Esophagus (tissue), 2 donors: ENCODE measurements at regions not wholly inside any gene's neighbourhood (a gene's known extent, or its start where the extent isn't known, plus 50 kb on each side); places are given as distances from the start of the nearest gene placed in this dataset.

Source experiments
- H3K27ac ChIP-seq, 2 donors: one replicate each; pipeline ENCODE4 v1.5.1; 2013; ENCODE audit warnings: low read depth in 2 of 2, mild to moderate bottlenecking in 2 of 2, inconsistent platforms in 1 of 2, low read length in 1 of 2, moderate library complexity in 1 of 2
- H3K27me3 ChIP-seq, 2 donors: one replicate each; pipeline ENCODE4 v1.6.1; 2013; ENCODE audit warnings: low read length in 2 of 2, control low read depth in 1 of 2, mild to moderate bottlenecking in 1 of 2; ENCODE audit not compliant: insufficient read depth in 2 of 2, control insufficient read depth in 1 of 2
- H3K36me3 ChIP-seq, 2 donors: one replicate each; pipeline ENCODE4 v1.6.1; 2013; ENCODE audit warnings: low read length in 1 of 2; ENCODE audit not compliant: control insufficient read depth in 2 of 2, insufficient read depth in 2 of 2
- H3K4me1 ChIP-seq, 2 donors: one replicate each; pipeline ENCODE4 v1.6.1; 2013; ENCODE audit warnings: low read length in 1 of 2; ENCODE audit not compliant: control insufficient read depth in 2 of 2, insufficient read depth in 2 of 2
- H3K4me3 ChIP-seq, 2 donors: one replicate each; pipeline ENCODE4 v1.5.1; 2013; ENCODE audit warnings: low read length in 2 of 2, mild to moderate bottlenecking in 2 of 2, low read depth in 1 of 2, moderate library complexity in 1 of 2
- H3K9me3 ChIP-seq, 2 donors: one replicate each; pipeline ENCODE4 v1.6.1; 2013; ENCODE audit warnings: mild to moderate bottlenecking in 2 of 2, low read depth in 1 of 2, low read length in 1 of 2, moderate library complexity in 1 of 2; ENCODE audit not compliant: control insufficient read depth in 2 of 2, insufficient read depth in 1 of 2
- WGBS, 2 donors: extraction: QIAGEN DNeasy Blood & Tissue Kit; methylation state at CpG; one replicate each; pipeline ENCODE4 v1.1.7; 2013; 5-methylcytosine and 5-hydroxymethylcytosine counted together
- donor health status: healthy with polysubstance abuse.
- donor health status: Bipolar disorder and iron deficiency.

DNA sequence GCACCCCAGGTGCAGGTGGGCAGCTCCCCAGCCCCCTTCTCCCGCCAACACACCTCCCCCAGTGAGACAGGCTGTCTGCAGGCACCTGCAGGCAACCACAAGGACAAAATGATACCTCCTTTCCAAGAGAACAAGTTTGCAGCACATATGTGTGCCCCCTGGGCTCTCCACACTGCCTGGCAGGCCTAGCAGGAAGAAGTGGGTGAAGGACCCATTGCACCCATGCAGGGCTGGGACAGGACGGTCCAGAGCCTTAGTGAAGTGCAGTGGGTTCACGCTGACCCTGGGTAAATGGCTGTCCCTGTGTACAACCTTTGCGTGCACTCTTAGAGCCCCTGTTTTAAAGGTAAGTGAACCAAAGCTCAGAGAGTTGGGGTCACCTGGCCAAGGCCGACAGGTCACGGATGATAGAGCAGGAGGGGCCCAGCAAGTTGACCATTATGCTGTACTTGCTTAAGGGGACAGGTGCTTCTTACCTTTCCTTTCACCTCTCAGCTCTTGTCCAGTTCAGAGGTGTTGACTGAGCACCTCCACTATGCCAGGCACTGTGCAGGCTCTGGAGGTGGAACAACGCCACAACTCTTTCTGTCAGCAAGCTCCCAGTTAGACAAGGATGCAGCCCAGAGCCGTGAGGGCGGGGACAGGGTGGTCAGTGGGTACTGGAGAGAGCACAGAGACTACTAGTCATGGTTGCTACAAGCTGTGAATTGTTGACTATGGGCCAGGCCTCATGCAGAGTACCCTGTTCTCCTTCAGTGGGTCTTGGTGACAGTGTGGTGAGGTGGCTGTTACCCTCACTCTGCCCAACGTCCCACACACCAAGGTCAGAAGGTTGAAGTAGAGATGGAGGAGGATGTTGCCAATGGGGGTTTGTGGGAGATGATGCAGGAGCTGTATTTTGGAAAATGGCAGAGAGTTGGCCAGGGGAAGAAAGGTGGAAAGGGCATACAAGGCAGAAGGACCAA lies 125.9 kb downstream of the PAPOLA start:
- Histone ChIP-seq H3K9me3 (peaks cover 0 to 3% of the 10 kb centered on the region in 2 donors), H3K27me3 (no peaks in the 10 kb centered on the region)

DNA sequence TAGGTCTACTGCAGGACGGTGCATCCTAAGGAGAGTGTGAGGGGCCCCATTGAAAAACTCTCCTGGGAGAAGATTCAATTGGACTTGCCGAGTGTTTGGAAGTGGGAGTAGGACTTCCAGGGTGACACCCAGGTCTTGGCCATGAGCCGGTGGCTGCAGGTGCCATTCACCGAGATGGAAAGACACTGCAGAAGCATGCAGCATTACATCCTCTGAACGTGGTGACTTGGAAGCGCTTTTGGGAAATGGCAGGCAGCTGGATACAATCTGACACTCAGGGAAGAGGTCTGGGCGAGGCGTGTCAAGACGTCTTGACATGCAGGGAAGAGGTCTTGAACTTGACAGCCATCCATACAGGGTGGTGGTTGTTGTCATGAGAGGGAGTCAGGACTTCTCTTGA lies 126.9 kb downstream of the PAPOLA start:
- H3K27me3 ChIP-seq = no peaks in the 10 kb centered on the region
- no peaks in the 10 kb centered on the region for H3K4me1 ChIP-seq
- H3K27ac ChIP-seq = no peak overlapping the region
- peaks cover 0 to 3% of the 10 kb centered on the region in 2 donors for H3K9me3 ChIP-seq
- H3K36me3 ChIP-seq = no peaks in the 10 kb centered on the region
- H3K4me3 ChIP-seq = no peak overlapping the region
- 84 to 86% methylated on average over 9 of the region's 9 CpGs for WGBS, 2 donors

More for the DNA sequence above, 125.9 kb downstream of the PAPOLA start:
- H3K36me3 ChIP-seq = no peaks in the 10 kb centered on the region
- no peaks in the 10 kb centered on the region for H3K4me1 ChIP-seq
- no peak overlapping the region for H3K4me3 ChIP-seq
- 89 to 90% methylated on average over 9 to 10 of the region's 10 CpGs for WGBS, 2 donors
- no peak overlapping the region for H3K27ac ChIP-seq

DNA sequence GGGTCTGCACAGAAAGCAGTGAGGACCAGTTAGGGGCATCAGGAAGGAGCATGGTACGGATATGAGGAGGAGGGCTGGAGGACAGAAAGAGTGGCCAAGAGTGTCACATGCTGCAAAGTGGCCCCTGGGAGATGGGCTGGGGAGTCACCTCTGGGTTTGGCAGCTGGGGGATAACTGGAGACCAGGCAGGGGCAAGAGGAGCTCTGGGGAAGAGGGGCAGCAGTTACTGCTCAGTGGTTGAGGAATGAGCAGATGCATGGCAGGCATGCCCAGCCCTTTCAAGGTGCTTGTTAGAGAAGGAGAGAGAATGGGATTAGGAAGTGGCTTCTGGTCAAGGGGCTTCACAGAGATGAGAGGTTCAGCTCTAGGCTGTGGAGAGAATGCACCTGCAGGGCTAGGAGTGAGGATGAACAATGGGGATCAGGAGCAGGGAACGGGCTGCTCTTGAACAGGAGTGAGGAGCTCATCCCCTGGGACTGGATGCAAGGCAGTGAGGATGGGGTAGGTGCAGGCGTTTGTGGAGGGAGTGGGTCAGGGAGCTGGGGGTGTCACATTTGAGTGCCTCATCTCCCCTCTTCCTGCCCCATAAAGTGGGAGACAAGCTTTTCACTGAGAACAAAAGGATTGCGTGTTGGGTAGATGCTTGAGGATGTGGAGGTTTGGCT lies 127.5 kb downstream of the PAPOLA start:
- Histone ChIP-seq H3K27me3 (no peaks in the 10 kb centered on the region), H3K4me3 (no peak overlapping the region), H3K4me1 (no peaks in the 10 kb centered on the region), H3K36me3 (no peaks in the 10 kb centered on the region), H3K27ac (no peak overlapping the region), H3K9me3 (peaks cover 0 to 3% of the 10 kb centered on the region in 2 donors)
- 77 to 84% methylated on average over 4 of the region's 4 CpGs for WGBS, 2 donors

DNA sequence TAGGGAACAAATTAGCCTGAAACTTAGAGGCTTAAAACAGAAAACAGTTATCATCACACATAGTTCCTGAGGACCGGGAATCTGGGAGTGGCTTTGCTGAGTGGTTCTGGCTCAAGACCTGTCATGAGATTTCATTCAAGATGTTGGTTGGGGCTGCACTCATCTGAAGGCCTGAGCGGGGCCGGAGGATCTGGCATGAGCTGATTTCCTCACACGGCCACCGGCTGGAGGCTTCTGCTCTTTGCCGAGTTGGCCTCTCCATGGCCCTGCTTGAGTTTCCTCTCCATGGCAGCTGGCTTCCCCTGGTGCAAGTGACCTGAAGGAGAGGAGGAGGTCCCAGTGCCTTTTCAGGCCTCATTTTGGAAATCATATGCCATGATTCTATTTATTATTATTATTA lies 128.1 kb downstream of the PAPOLA start:
- no peaks in the 10 kb centered on the region for H3K4me1 ChIP-seq
- H3K27me3 ChIP-seq = no peaks in the 10 kb centered on the region
- no peak overlapping the region for H3K4me3 ChIP-seq
- WGBS, 2 donors = 97 to 99% methylated on average over 6 of the region's 6 CpGs
- no peak overlapping the region for H3K27ac ChIP-seq
- no peaks in the 10 kb centered on the region for H3K36me3 ChIP-seq
- peaks cover 0 to 3% of the 10 kb centered on the region in 2 donors for H3K9me3 ChIP-seq

DNA sequence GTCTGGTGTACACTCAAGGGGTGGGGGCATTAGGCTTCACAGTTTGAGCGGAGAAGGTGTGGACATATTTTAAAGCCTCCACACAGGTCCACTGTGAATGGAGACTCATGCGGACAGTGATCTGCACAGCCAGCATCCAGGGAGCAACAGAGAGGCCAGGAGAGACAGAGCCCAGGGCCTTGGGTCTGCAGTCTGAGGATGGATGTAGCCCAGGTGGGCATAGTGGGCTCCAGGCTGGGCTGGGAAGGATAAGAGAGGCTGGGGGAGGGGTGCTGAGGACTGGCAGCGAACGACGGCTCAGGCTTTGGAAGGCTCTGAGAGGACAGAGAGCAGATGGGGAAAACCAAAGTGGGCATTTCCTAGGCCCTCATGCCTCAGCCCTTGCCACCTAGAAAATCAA lies 128.8 kb downstream of the PAPOLA start:
- no peaks in the 10 kb centered on the region for H3K4me1 ChIP-seq
- peaks cover 0 to 3% of the 10 kb centered on the region in 2 donors for H3K9me3 ChIP-seq
- no peak overlapping the region for H3K27ac ChIP-seq
- WGBS, 2 donors = 84 to 89% methylated on average over 5 of the region's 5 CpGs
- no peaks in the 10 kb centered on the region for H3K27me3 ChIP-seq
- H3K4me3 ChIP-seq = no peak overlapping the region
- H3K36me3 ChIP-seq = no peaks in the 10 kb centered on the region

DNA sequence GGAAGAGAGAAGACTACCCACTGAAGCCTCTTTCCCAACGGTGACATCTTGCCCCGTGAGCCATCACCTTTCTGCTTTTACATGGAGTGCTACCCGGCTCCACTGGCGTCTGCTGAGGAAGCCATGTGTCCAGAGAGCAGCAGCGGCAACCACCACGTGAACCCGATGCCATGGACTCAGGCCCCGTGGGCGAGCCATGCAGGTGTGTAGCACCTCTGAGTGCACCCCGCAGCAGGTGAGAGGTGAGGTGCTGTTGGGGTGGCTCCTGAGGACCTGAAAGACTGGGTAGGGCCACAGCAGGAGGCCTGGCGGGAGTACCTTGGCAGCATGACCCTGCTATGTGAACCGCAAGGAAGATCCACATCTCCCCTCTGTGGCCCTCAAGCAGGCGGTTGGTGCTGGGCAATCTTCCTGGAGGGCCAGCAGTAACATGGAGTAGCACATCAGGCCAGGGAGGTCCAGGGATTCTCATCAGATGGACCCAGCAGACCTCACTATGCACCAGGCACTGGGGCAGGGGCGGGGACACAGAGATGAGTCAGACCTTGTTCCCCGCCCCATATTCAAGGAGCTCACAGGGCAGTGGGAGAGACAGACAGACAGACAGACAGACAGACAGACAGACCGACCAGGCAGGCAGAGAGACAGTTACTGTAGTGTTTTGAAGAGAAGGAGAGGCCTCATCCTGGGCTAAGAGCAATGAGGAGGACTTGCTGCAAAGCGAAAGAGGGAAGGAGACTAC lies 129.6 kb downstream of the PAPOLA start:
- H3K36me3 ChIP-seq = no peaks in the 10 kb centered on the region
- H3K4me3 ChIP-seq = no peak overlapping the region
- H3K4me1 ChIP-seq = no peaks in the 10 kb centered on the region
- WGBS, 2 donors = 87% methylated on average over 17 of the region's 17 CpGs
- no peaks in the 10 kb centered on the region for H3K27me3 ChIP-seq
- H3K9me3 ChIP-seq = peaks cover 0 to 3% of the 10 kb centered on the region in 2 donors
- no peak overlapping the region for H3K27ac ChIP-seq

DNA sequence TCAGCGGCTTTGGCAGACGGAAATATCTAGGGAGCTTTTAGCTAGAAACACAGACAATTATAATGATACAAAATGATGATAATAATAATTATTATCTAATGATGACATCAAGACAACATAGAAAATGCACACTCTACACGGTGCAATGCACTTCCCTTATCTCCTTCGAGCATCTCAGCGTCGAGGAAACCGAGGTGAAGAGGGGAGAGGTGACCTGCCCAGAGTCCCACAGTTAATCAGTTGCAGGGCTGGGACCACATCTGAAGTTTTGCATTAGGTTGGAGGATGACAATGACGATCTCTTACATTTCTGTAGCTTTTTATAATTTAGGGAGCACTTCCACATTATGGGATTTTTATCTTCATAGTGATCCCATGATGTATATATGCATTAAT lies 130.2 kb downstream of the PAPOLA start:
- Histone ChIP-seq H3K4me3 (no peak overlapping the region), H3K36me3 (no peaks in the 10 kb centered on the region), H3K4me1 (no peaks in the 10 kb centered on the region), H3K27me3 (no peaks in the 10 kb centered on the region), H3K9me3 (peaks cover 0 to 3% of the 10 kb centered on the region in 2 donors), H3K27ac (no peak overlapping the region)
- WGBS, 2 donors = 70 to 86% methylated on average over 8 of the region's 8 CpGs

DNA sequence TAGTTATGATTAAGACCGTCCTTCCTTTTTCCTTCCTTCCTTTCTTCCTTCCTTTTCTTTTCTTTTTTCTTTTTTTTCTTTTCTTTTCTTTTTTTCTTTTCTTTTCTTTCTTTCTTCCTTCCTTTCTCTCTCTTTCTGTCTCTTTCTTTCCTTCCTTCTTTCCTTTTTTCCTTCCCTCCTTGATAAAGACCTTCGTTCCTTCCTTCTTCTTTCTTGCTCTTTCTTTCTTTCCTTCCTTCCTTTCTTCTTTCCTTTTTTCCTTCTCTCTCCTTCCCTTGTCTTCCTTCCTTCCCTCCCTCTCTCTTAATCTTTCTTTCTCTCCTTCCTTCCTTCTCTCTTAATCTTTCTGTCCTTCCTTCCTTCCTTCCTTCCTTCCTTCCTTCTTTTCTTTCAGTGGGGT lies 130.9 kb downstream of the PAPOLA start:
- WGBS, 2 donors = 59 to 85% methylated on average over 2 of the region's 2 CpGs

DNA sequence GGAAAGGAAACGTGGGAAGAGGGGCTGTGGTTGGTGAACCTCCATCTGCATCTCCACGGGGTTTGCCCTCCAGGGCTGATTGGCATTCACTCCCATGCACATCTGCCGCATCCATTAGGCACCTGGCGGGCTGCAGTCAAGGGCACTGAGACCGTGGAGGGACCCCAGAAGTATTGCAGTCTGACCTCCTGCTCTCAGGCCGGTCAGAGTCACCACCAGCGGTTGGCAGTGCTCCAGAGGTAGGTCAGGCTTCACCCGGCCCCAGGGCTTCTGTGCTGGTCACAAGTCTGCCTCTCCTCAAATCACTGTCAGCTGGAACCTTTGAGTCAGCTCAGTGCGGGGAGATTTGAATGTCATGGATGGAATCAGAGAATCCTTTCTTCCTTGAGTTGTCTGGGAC lies 132.3 kb downstream of the PAPOLA start:
- 80 to 81% methylated on average over 9 of the region's 9 CpGs for WGBS, 2 donors
- no peak overlapping the region for H3K27ac ChIP-seq
- H3K27me3 ChIP-seq = no peaks in the 10 kb centered on the region
- H3K4me3 ChIP-seq = no peak overlapping the region
- no peaks in the 10 kb centered on the region for H3K4me1 ChIP-seq
- H3K9me3 ChIP-seq = peaks cover 0 to 3% of the 10 kb centered on the region in 2 donors
- no peaks in the 10 kb centered on the region for H3K36me3 ChIP-seq

More for the DNA sequence above, 130.9 kb downstream of the PAPOLA start:
- Histone ChIP-seq H3K4me3 (no peak overlapping the region), H3K9me3 (peaks cover 0 to 3% of the 10 kb centered on the region in 2 donors), H3K27me3 (no peaks in the 10 kb centered on the region), H3K36me3 (no peaks in the 10 kb centered on the region), H3K4me1 (no peaks in the 10 kb centered on the region), H3K27ac (no peak overlapping the region)
